H9 (cell line): ENCODE measurements at regions not wholly inside any gene's neighbourhood (a gene's known extent, or its start where the extent isn't known, plus 50 kb on each side); places are given as distances from the start of the nearest gene placed in this dataset.

Source experiments
- DNase-seq: peaks from one replicate; pipeline ENCODE4 v3.0.0-alpha.2; 2017
- H2AFZ ChIP-seq: one replicate; pipeline ENCODE4 v1.6.1; 2013; ENCODE audit warnings: mild to moderate bottlenecking, low read length, control low read depth, moderate library complexity
- H2AK5ac ChIP-seq: 2 replicates; pipeline ENCODE4 v1.6.1; 2013; ENCODE audit warnings: low read length, control low read depth, mixed read lengths; ENCODE audit not compliant: insufficient read length
- H2BK120ac ChIP-seq: one replicate; pipeline ENCODE4 v1.6.1; 2013; ENCODE audit warnings: low read depth, mild to moderate bottlenecking, low read length, control low read depth, inconsistent platforms; ENCODE audit not compliant: poor library complexity, severe bottlenecking
- H2BK12ac ChIP-seq: 2 replicates; pipeline ENCODE4 v1.6.1; 2013; ENCODE audit warnings: low read length, control low read depth, mixed read lengths, low read depth; ENCODE audit not compliant: insufficient read length
- H2BK15ac ChIP-seq: 2 replicates; pipeline ENCODE4 v1.6.1; 2013; ENCODE audit warnings: low read depth, low read length, control low read depth
- H2BK20ac ChIP-seq: one replicate; pipeline ENCODE4 v1.6.1; 2013; ENCODE audit warnings: low read depth, mild to moderate bottlenecking, low read length, control low read depth, inconsistent platforms; ENCODE audit not compliant: poor library complexity, severe bottlenecking
- H2BK5ac ChIP-seq: 2 replicates; pipeline ENCODE4 v1.6.1; 2013; ENCODE audit warnings: low read length, control low read depth, mixed read lengths; ENCODE audit not compliant: insufficient read length
- H3K14ac ChIP-seq: 2 replicates; pipeline ENCODE4 v1.6.1; 2013; ENCODE audit warnings: low read length, control low read depth; ENCODE audit not compliant: insufficient read depth
- H3K18ac ChIP-seq: 2 replicates; pipeline ENCODE4 v1.6.1; 2013; ENCODE audit warnings: low read depth, mild to moderate bottlenecking, mixed read lengths, low read length, control low read depth; ENCODE audit not compliant: insufficient read length
- H3K23ac ChIP-seq: 2 replicates; pipeline ENCODE4 v1.6.1; 2013; ENCODE audit warnings: low read length, control low read depth, mixed read lengths, low read depth; ENCODE audit not compliant: insufficient read length
- H3K23me2 ChIP-seq: 2 replicates; pipeline ENCODE4 v1.6.1; 2013; ENCODE audit warnings: low read depth, mild to moderate bottlenecking, mixed read lengths, low read length, control low read depth; ENCODE audit not compliant: insufficient read length, poor library complexity, severe bottlenecking
- H3K27ac ChIP-seq: 2 replicates; pipeline ENCODE4 v1.5.1; 2013; ENCODE audit warnings: low read length, control low read depth, mixed read lengths, low read depth; ENCODE audit not compliant: insufficient read length
- H3K27me3 ChIP-seq: 2 replicates; pipeline ENCODE4 v1.6.1; 2013; ENCODE audit warnings: low read length, control low read depth, inconsistent platforms; ENCODE audit not compliant: insufficient read depth
- H3K4ac ChIP-seq: 2 replicates; pipeline ENCODE4 v1.6.1; 2013; ENCODE audit warnings: low read depth, mild to moderate bottlenecking, control low read depth, inconsistent platforms, low read length, moderate library complexity
- H3K4me1 ChIP-seq: 2 replicates; pipeline ENCODE4 v1.6.1; 2013; ENCODE audit warnings: low read length, control low read depth, inconsistent platforms; ENCODE audit not compliant: insufficient read depth
- H3K4me2 ChIP-seq: 2 replicates; pipeline ENCODE4 v1.6.1; 2013; ENCODE audit warnings: low read length, control low read depth, mixed read lengths; ENCODE audit not compliant: insufficient read length, insufficient read depth
- H3K56ac ChIP-seq: 2 replicates; pipeline ENCODE4 v1.6.1; 2013; ENCODE audit warnings: low read depth, mild to moderate bottlenecking, mixed read lengths, low read length, control low read depth; ENCODE audit not compliant: insufficient read length
- H3K79me1 ChIP-seq: 2 replicates; pipeline ENCODE4 v1.6.1; 2013; ENCODE audit warnings: low read depth, mild to moderate bottlenecking, moderate library complexity, low read length, control low read depth, inconsistent platforms; ENCODE audit not compliant: insufficient read depth, poor library complexity, severe bottlenecking
- H3K79me2 ChIP-seq: 2 replicates; pipeline ENCODE4 v1.6.1; 2013; ENCODE audit warnings: low read length, control low read depth, inconsistent platforms; ENCODE audit not compliant: insufficient read depth
- H3K9ac ChIP-seq: 2 replicates; pipeline ENCODE4 v1.6.1; 2013; ENCODE audit warnings: low read length, control low read depth, mixed read lengths; ENCODE audit not compliant: insufficient read length; ENCODE audit errors: extremely low read depth
- H3K9me3 ChIP-seq: one replicate; pipeline ENCODE4 v1.6.1; 2013; ENCODE audit warnings: low read depth, low read length, inconsistent platforms; ENCODE audit not compliant: control insufficient read depth
- H3T11ph ChIP-seq: one replicate; pipeline ENCODE4 v1.6.1; 2013; ENCODE audit warnings: mild to moderate bottlenecking, low read length, control low read depth, inconsistent platforms
- H4K20me1 ChIP-seq: one replicate; pipeline ENCODE4 v1.6.1; 2013; ENCODE audit not compliant: control insufficient read depth, insufficient read length, insufficient read depth
- H4K5ac ChIP-seq: 2 replicates; pipeline ENCODE4 v1.6.1; 2013; ENCODE audit warnings: low read depth, mild to moderate bottlenecking, mixed read lengths, low read length, control low read depth; ENCODE audit not compliant: insufficient read length
- H4K8ac ChIP-seq: replicated peaks from 2 replicates; pipeline ENCODE4 v1.6.1; 2013; ENCODE audit warnings: low read length, control low read depth, mixed read lengths, low read depth; ENCODE audit not compliant: insufficient read length
- H4K91ac ChIP-seq: 2 replicates; pipeline ENCODE4 v1.6.1; 2013; ENCODE audit warnings: low read depth, mild to moderate bottlenecking, moderate library complexity, mixed read lengths, low read length, control low read depth; ENCODE audit not compliant: insufficient read length
- H3K27ac Mint-ChIP-seq, 3 experiments: 2 replicates in 2 of 3; 3 replicates in 1 of 3; pipeline ENCODE4 v1.8.0; 2020 to 2021; ENCODE audit warnings: mixed read lengths in 3 of 3, mild to moderate bottlenecking in 1 of 3, moderate library complexity in 1 of 3
- H3K27me3 Mint-ChIP-seq: 2 replicates; pipeline ENCODE4 v1.8.0; 2021; ENCODE audit warnings: low read depth, mild to moderate bottlenecking, moderate library complexity, mixed read lengths
- H3K36me3 Mint-ChIP-seq, 3 experiments: 2 replicates in 2 of 3; 3 replicates in 1 of 3; pipeline ENCODE4 v1.8.0; 2020 to 2021; ENCODE audit warnings: low read depth in 3 of 3, mixed read lengths in 3 of 3; ENCODE audit not compliant: insufficient read depth in 1 of 3
- H3K4me1 Mint-ChIP-seq, 2 experiments: 2 replicates each; pipeline ENCODE4 v1.8.0; 2020; ENCODE audit warnings: mixed read lengths in 2 of 2
- H3K4me3 Mint-ChIP-seq, 2 experiments: 2 replicates in 1 of 2; 3 replicates in 1 of 2; pipeline ENCODE4 v1.8.0; 2020 to 2021; ENCODE audit warnings: mild to moderate bottlenecking in 2 of 2, mixed read lengths in 2 of 2, moderate library complexity in 1 of 2
- H3K9me3 Mint-ChIP-seq, 2 experiments: 2 replicates in 1 of 2; 3 replicates in 1 of 2; pipeline ENCODE4 v1.8.0; 2020; ENCODE audit warnings: mild to moderate bottlenecking in 2 of 2, mixed read lengths in 2 of 2, moderate library complexity in 1 of 2
- WGBS: extraction: QIAGEN DNeasy Blood & Tissue Kit; methylation state at CpG from one replicate; pipeline ENCODE4 v1.1.7; 2013; ENCODE audit warnings: missing lambda C conversion rate, low lambda C conversion rate, mixed read lengths; ENCODE audit not compliant: insufficient read length; ENCODE audit errors: extremely low coverage; 5-methylcytosine and 5-hydroxymethylcytosine counted together
- TF ChIP-seq, protein P1 (sequence below): fragments of 200-600 bp; sonication (generic); conservative IDR thresholded peaks from 3 replicates; pipeline ENCODE4 v1.8.0; 2021; ENCODE audit warnings: antibody characterized with exemption, mild to moderate bottlenecking

DNA sequence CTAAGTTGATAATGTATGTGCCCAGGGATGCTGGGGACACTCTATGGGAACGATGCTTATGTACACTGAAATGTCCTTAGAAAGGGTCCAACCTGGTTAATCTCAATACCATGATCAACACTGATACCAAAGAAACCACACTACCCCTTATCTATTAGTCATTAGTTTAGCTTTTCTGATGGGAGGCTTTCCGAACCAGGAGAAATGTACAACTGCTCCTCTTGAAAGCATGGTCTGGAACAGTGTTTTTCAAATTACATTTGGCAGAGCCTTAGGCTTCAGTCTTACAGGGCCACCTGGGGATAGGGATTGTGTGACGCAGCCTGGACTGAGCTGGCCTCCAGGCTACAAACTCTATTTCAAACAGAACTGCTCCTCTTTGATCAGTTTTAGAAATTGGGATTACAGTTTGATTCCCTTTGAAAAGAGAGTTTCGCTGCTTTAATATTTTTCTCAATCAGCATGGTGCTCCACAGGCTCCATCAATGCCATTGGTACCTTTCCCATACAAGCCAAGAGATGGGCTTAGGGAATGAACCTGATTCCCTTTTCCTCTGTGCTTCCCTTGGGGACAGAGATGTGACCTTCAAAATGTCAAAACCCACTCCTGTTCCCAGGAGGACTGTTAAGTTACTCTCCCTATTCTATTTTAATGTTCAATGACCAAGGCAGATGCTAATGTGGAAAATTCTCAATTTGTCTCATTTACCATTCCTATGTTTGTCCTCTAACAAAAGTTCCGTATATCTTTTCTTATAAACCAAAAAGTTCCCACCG lies 296.0 kb upstream of the ADAMTS9 start:
- no peak overlapping the region for H3K4me3 Mint-ChIP-seq
- H4K91ac ChIP-seq, result no peak overlapping the region
- no peak overlapping the region for H2BK12ac ChIP-seq
- no peak overlapping the region for H2BK15ac ChIP-seq
- H4K8ac ChIP-seq, result no peak overlapping the region
- no peaks in the 10 kb centered on the region for H3K79me2 ChIP-seq
- no peak overlapping the region for H4K5ac ChIP-seq
- H3K4me1 ChIP-seq, result no peaks in the 10 kb centered on the region
- no peaks in the 10 kb centered on the region for H3K9me3 Mint-ChIP-seq
- H3K9me3 ChIP-seq, result no peaks in the 10 kb centered on the region
- WGBS, result no CpG with 5 or more reads among the region's 6 CpGs
- no peaks in the 10 kb centered on the region for H3K27me3 ChIP-seq
- H3K14ac ChIP-seq, result no peak overlapping the region
- no peak overlapping the region for H2BK120ac ChIP-seq
- no peaks in the 10 kb centered on the region for H3K4me1 Mint-ChIP-seq
- H2BK5ac ChIP-seq, result no peak overlapping the region
- no peak overlapping the region for H3K27ac ChIP-seq
- no peaks in the 10 kb centered on the region; the same call in 1 of the 2 replicates for H3K27me3 Mint-ChIP-seq
- no peaks in the 10 kb centered on the region for H3K79me1 ChIP-seq
- no peak overlapping the region for H3T11ph ChIP-seq
- H2BK20ac ChIP-seq, result no peak overlapping the region
- H3K4ac ChIP-seq, result no peak overlapping the region
- TF ChIP-seq, protein P1, sequence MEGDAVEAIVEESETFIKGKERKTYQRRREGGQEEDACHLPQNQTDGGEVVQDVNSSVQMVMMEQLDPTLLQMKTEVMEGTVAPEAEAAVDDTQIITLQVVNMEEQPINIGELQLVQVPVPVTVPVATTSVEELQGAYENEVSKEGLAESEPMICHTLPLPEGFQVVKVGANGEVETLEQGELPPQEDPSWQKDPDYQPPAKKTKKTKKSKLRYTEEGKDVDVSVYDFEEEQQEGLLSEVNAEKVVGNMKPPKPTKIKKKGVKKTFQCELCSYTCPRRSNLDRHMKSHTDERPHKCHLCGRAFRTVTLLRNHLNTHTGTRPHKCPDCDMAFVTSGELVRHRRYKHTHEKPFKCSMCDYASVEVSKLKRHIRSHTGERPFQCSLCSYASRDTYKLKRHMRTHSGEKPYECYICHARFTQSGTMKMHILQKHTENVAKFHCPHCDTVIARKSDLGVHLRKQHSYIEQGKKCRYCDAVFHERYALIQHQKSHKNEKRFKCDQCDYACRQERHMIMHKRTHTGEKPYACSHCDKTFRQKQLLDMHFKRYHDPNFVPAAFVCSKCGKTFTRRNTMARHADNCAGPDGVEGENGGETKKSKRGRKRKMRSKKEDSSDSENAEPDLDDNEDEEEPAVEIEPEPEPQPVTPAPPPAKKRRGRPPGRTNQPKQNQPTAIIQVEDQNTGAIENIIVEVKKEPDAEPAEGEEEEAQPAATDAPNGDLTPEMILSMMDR, result no peak
- H3K36me3 Mint-ChIP-seq, result no peaks in the 10 kb centered on the region
- H3K23me2 ChIP-seq, result no peaks in the 10 kb centered on the region
- H3K4me2 ChIP-seq, result no peak overlapping the region
- no peak overlapping the region for H2AK5ac ChIP-seq
- DNase-seq, result no peak
- no peaks in the 10 kb centered on the region for H4K20me1 ChIP-seq
- no peak overlapping the region for H2AFZ ChIP-seq
- H3K56ac ChIP-seq, result no peak overlapping the region
- no peak overlapping the region for H3K23ac ChIP-seq
- no peak overlapping the region for H3K9ac ChIP-seq
- no peak overlapping the region for H3K27ac Mint-ChIP-seq
- H3K18ac ChIP-seq, result no peak overlapping the region
